NOMO-1 treated with DMSO at 0.1 percent for 48 hours (cell line): ENCODE measurements at regions not wholly inside any gene's neighbourhood (a gene's known extent, or its start where the extent isn't known, plus 50 kb on each side); places are given as distances from the start of the nearest gene placed in this dataset.
"Not testable (repeated sequence)": the region's sequence is repeated elsewhere in the genome, so short reads cannot be mapped to it uniquely, and the experiment has no call there.

Source experiments
- DNase-seq: peaks from one replicate; lab custom pipeline; 2025; ENCODE audit not compliant: unreplicated experiment; lab: John Stamatoyannopoulos, UW

GRCh38 chr7:76852362-76852761, 179.8 kb downstream of the SPDYE17 start:
- not testable (repeated sequence) for DNase-seq

GRCh38 chr7:76851617-76852016, 180.5 kb downstream of the SPDYE17 start:
- DNase-seq = not testable (repeated sequence)

GRCh38 chr7:76849887-76850563, 182.1 kb downstream of the SPDYE17 start:
- not testable (repeated sequence) for DNase-seq

GRCh38 chr7:76839879-76840278, 192.3 kb downstream of the SPDYE17 start:
- DNase-seq = not testable (repeated sequence)

- not testable (repeated sequence) for DNase-seq
Measured at GRCh38 chr7:76839214-76839613, 192.9 kb downstream of the SPDYE17 start.

GRCh38 chr7:76838357-76838756, 193.8 kb downstream of the SPDYE17 start:
- not testable (repeated sequence) for DNase-seq

- not testable (repeated sequence) for DNase-seq
Measured at GRCh38 chr7:76829233-76829632, 202.2 kb upstream of the POMZP3 start.

GRCh38 chr7:76826181-76826580, 199.1 kb upstream of the POMZP3 start:
- DNase-seq = not testable (repeated sequence)

- DNase-seq = not testable (repeated sequence)
Measured at GRCh38 chr7:76809856-76810255, 182.8 kb upstream of the POMZP3 start.

GRCh38 chr7:76807588-76808100, 180.6 kb upstream of the POMZP3 start:
- peak; percentile 44 for DNase-seq

- DNase-seq = not testable (repeated sequence)
Measured at GRCh38 chr7:76806460-76806859, 179.4 kb upstream of the POMZP3 start.

GRCh38 chr7:76806010-76806409, 178.9 kb upstream of the POMZP3 start:
- DNase-seq = not testable (repeated sequence)

GRCh38 chr7:76805262-76805661, 178.2 kb upstream of the POMZP3 start:
- not testable (repeated sequence) for DNase-seq

- not testable (repeated sequence) for DNase-seq
Measured at GRCh38 chr7:76797639-76798038, 170.6 kb upstream of the POMZP3 start.

GRCh38 chr7:76780693-76781092, 153.6 kb upstream of the POMZP3 start:
- not testable (repeated sequence) for DNase-seq

GRCh38 chr7:76774279-76774678, 147.2 kb upstream of the POMZP3 start:
- DNase-seq = not testable (repeated sequence)

- DNase-seq = not testable (repeated sequence)
Measured at GRCh38 chr7:76771980-76772379, 144.9 kb upstream of the POMZP3 start.

- not testable (repeated sequence) for DNase-seq
Measured at GRCh38 chr7:76763977-76764376, 136.9 kb upstream of the POMZP3 start.

GRCh38 chr7:76760546-76761220, 133.6 kb upstream of the POMZP3 start:
- DNase-seq = not testable (repeated sequence)

- not testable (repeated sequence) for DNase-seq
Measured at GRCh38 chr7:76739538-76739937, 112.5 kb upstream of the POMZP3 start.

GRCh38 chr7:76736724-76737123, 109.6 kb upstream of the POMZP3 start:
- not testable (repeated sequence) for DNase-seq

- not testable (repeated sequence) for DNase-seq
Measured at GRCh38 chr7:76736091-76736490, 109.0 kb upstream of the POMZP3 start.
